HG03060 (cell line): ENCODE measurements at regions not wholly inside any gene's neighbourhood (a gene's known extent, or its start where the extent isn't known, plus 50 kb on each side); places are given as distances from the start of the nearest gene placed in this dataset.

Experiments used
- ATAC-seq: cut with Tn5 transposase; IDR thresholded peaks from one replicate; pipeline ENCODE4 v1.9.1; 2021; ENCODE audit warnings: low read depth, moderate number of reproducible peaks; ENCODE audit not compliant: unreplicated experiment

DNA sequence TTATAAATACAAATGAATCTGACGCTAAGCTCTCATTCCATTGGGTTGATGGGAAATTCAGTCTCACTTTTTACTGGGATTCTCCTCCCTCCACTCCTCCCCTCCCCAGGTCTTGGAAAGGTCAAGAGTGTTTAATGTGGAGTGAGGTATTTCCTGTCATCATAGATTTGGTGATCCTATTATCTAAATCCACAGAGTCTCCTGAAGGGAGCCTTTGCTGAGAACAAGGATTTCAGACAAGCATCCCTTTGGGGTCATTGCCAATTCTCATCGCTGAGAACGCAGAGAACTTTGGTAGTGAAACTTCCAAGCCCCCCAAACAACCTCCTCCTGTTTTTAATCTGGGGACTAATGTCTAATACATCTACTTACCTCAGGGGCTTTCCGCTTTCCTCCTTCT lies 297.9 kb downstream of the OTOL1 start:
- ATAC-seq = no peak

GRCh38 chr3:161796312-161796711 lies 299.7 kb downstream of the OTOL1 start:
- ATAC-seq = no peak

- no peak for ATAC-seq
Measured at GRCh38 chr3:161796780-161797179, 300.2 kb downstream of the OTOL1 start.

DNA sequence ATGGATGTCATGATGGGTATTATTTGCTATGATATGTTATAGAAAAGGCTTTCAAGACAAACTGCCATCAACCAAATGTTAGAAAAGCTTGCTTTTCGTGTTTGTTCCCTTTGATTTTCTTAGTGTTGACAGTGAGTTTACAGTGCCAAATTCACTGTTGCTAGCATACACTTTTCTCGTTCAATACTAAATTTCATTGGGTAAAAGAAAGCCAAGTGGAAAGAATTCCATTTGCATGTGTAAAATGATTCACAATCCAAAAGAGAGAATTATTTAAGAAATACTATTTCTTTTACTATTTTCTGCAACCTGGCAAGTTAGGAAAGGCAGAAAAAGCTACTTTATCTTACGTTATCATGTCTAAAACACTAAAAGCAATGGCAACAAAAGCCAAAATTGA lies 301.4 kb downstream of the OTOL1 start:
- no peak for ATAC-seq

GRCh38 chr3:161800985-161801559 lies 304.5 kb downstream of the OTOL1 start:
- no peak for ATAC-seq

- no peak for ATAC-seq
Measured at GRCh38 chr3:161818106-161818505, 321.5 kb downstream of the OTOL1 start.

DNA sequence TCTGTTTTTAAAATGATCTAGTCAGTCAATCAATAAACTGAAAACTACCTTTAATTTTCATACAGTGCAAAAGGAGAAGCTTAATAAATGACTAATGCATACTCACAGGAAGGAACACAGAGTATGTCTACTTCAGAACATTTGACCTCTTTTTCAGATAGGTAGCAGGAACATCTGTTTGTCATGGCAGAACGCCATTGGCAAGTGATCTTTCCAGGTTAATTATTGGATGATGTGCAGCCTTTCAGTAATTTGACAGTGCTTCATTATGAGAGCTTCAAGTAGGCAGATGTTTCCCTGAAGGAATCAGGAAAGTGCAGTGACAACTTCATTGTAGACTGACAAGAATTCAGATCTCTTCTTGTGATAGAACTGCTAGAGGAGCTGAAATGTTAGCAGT lies 325.0 kb downstream of the OTOL1 start:
- no peak for ATAC-seq

GRCh38 chr3:161822291-161822690 lies 325.7 kb downstream of the OTOL1 start:
- ATAC-seq = no peak

DNA sequence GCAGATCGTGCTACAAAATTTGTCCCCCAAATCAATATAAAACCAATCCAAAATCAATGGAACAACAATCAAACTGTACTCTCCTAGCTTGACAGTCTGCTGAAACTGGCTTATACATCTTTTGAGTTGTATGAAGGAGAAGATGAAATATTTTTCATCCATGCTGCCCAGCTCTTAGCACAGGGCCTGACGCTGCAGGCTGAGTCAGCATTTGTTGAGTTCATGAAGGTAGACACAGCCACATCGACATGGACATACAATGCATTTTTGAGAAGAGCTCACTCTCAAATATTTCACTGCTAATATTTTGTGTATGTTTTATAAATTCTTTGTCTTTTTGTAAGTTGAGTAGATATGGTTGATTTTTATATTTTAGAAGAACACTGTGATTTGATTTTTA lies 327.3 kb downstream of the OTOL1 start:
- ATAC-seq = no peak

GRCh38 chr3:161838021-161838420 lies 341.4 kb downstream of the OTOL1 start:
- ATAC-seq = no peak

GRCh38 chr3:161848376-161848775 lies 351.8 kb downstream of the OTOL1 start:
- no peak for ATAC-seq

GRCh38 chr3:161851941-161852566 lies 355.4 kb downstream of the OTOL1 start:
- peak; percentile 80 for ATAC-seq

DNA sequence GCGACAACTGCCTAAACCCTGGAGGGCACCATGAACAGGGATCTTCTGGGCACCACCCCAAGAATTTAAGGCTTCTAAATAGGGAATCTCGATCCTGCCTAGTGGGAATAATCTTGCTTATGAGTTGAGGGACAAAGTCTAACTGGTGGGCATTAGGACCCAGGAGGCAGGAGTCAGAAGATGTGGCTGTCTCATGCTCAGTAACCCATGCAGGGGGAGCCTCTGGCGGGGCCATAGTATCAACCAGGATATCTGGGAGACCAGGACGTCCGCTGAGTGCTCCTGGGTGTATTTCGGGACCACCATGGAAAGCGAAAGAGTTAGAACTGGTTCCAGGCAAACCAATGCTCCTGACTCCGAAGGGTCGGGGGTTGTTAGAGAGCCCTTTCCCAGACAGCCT lies 356.1 kb downstream of the OTOL1 start:
- ATAC-seq = no peak

- ATAC-seq = no peak
Measured at GRCh38 chr3:161854232-161854771, 357.7 kb downstream of the OTOL1 start.

DNA sequence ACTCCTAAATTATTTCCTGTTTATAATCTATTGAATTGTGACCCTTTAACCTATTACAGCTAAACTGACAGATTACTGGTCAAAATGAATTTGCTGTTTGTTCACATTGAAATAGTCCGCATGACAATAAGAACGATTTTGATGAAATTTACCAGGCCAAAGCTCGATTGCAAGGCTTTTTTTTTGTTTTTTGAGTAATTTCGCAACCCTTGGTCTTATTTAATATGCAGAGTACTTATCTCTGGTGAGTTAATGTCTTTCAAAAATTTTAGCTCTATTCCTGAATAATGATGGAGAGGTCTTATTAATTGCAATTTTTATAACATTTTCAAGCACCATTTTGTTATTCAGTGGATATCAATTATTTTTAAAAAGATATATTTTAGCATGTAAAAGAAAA lies 362.4 kb downstream of the OTOL1 start:
- ATAC-seq = no peak

DNA sequence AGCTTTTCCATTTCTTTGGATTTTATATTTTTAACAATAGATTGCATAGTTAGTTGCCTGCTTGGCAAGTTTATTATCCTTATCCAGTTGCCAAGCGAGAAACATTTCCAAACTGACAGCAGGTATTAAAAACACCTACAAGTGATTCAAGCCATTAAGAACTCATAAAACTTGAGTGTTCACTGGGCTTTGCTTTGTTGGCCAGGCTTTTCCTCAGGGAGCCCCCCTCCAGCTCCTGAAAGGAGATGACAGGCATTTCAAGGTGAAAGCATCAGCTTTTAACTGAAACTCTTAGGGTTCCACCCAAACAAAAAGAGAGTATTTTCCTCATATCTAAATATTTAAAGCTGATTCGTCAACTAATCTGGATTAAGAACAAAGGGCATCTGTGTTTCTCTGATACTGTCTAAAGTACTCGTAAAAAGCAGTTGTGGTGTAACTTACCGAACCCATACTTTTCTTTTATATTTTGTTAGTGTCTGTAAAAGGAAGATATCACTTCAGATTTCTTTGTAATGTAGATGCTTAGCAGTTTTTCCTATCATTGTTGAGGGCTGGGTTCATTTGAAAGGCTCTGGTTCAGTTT lies 363.4 kb downstream of the OTOL1 start:
- no peak for ATAC-seq

GRCh38 chr3:161863775-161864174 lies 367.2 kb downstream of the OTOL1 start:
- ATAC-seq = no peak

DNA sequence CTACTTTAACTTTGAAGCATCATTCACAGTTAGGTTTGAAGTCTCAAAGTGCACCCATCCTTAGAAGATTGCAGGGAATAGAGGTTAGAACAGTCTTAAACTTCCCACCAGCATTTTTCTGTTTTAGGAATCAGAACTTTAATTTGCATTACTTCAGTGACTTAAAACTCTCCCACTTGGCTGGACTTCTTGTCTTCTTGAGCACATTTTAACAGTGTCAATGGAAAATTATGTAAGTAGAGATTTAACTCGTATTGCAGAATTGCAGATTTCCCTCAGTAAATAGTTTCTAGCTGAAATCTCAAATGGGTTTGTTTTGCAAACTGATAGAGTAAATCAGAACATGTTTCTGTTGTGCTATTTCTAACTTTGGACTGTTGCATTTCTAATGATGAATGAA lies 369.6 kb downstream of the OTOL1 start:
- ATAC-seq = no peak

DNA sequence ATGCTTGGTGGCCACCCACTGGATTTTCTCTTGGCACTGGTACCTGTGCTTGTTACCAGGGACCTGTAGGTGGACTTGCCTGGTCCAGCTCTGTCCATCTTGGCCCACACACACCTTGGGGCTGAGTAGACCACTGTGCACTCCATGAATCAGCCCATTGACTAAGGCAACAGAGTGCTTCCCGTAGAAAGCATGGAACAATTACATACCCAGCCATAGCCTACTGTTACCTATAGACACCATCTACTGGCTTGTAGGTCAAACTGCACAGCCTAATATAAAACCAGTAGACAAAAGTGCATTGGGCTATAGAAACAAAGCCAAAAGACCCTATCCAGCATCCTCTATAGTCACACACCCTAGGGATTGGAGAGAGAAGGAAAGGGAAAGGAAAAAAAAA lies 378.9 kb downstream of the OTOL1 start:
- no peak for ATAC-seq

- no peak for ATAC-seq
Measured at GRCh38 chr3:161879470-161879869, 382.9 kb downstream of the OTOL1 start.

- no peak for ATAC-seq
Measured at GRCh38 chr3:161884830-161885229, 388.2 kb downstream of the OTOL1 start.

DNA sequence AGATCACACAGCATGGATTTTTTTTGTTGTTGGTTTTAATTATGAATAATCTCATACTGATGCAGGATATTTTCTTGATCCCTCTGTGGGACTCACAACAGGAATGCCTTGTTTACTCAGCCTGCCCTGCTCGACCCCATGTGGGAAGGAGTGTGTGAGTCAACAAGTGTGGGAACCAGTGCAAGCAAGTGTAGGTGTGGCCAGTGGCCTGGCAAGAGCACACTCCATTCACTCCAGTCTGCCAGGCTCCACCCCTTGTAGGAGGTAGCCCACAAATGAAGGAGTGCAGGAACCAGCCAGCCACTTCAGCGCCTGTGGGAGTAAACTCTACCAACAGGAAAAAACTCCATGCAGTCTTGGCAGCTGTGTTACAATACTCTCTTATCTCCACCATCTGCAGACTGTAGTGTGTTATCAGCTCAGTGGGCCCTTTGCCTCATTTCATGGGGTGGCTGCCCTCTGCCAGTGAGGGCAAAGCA lies 393.6 kb downstream of the OTOL1 start:
- no peak for ATAC-seq
